ENCODE measurements at regions not wholly inside any gene's neighbourhood (a gene's known extent, or its start where the extent isn't known, plus 50 kb on each side); places are given as distances from the start of the nearest gene placed in this dataset.

- no peaks in the 10 kb centered on the region for H3K36me3 ChIP-seq (ENCODE audit: insufficient read depth, low read length)
- H3K4me1 Mint-ChIP-seq (ENCODE audit: low read depth, unreplicated experiment), result peaks cover 15% of the 10 kb centered on the region
- no peak overlapping the region for H3K4me3 Mint-ChIP-seq (ENCODE audit: unreplicated experiment)
- no peaks in the 10 kb centered on the region for H3K36me3 Mint-ChIP-seq (ENCODE audit: low read depth, unreplicated experiment)
- H3K9me3 ChIP-seq (ENCODE audit: insufficient read depth, low read depth, low read length), result no peaks in the 10 kb centered on the region
- H3K9ac ChIP-seq (ENCODE audit: low read length), result no peak overlapping the region
- no peak overlapping the region for H3K4me2 ChIP-seq (ENCODE audit: low read length)
- H2AFZ ChIP-seq (ENCODE audit: low read depth, low read length), result no peak overlapping the region
- DNase-seq (ENCODE audit: low read depth) (no peak), FAIRE-seq (no peak)
- no peak overlapping the region for H3K27ac ChIP-seq (ENCODE audit: low read depth, low read length)
- H3K4me3 ChIP-seq (ENCODE audit: insufficient read depth, low read depth, low read length), result no peak overlapping the region
- H3K27me3 ChIP-seq (ENCODE audit: insufficient read depth, low read length), result no peaks in the 10 kb centered on the region
- no peaks in the 10 kb centered on the region for H3K79me2 ChIP-seq (ENCODE audit: insufficient read depth, low read length)
- H3K27ac Mint-ChIP-seq (ENCODE audit: unreplicated experiment), result no peak overlapping the region
- H3K27me3 Mint-ChIP-seq (ENCODE audit: low read depth, unreplicated experiment), result peaks cover 2% of the 10 kb centered on the region
- peaks cover 5% of the 10 kb centered on the region for H3K9me3 Mint-ChIP-seq (ENCODE audit: unreplicated experiment)
- no peaks in the 10 kb centered on the region for H3K4me1 ChIP-seq (ENCODE audit: insufficient read depth, low read length)
- TF ChIP-seq EZH2 (IDR thresholded peaks at IDR 0.05; ENCODE audit: insufficient read depth, low read length) (no peak), CTCF (IDR thresholded peaks at IDR 0.05; ENCODE audit: insufficient read depth, low read depth, low read length) (no peak)
- no peaks in the 10 kb centered on the region for H4K20me1 ChIP-seq (ENCODE audit: insufficient read depth, low read length)
These were observed 302.2 kb downstream of the QKI start for GRCh38 chr6:163716690-163717089.

GRCh38 chr6:163715846-163716245 lies 301.3 kb downstream of the QKI start:
- Histone ChIP-seq H3K27ac (ENCODE audit: low read depth, low read length) (no peak overlapping the region), H3K4me2 (ENCODE audit: low read length) (no peak overlapping the region), H3K4me3 (ENCODE audit: insufficient read depth, low read depth, low read length) (no peak overlapping the region), H3K36me3 (ENCODE audit: insufficient read depth, low read length) (no peaks in the 10 kb centered on the region), H2AFZ (ENCODE audit: low read depth, low read length) (no peak overlapping the region), H3K79me2 (ENCODE audit: insufficient read depth, low read length) (no peaks in the 10 kb centered on the region), H3K27me3 (ENCODE audit: insufficient read depth, low read length) (no peaks in the 10 kb centered on the region), H3K4me1 (ENCODE audit: insufficient read depth, low read length) (no peaks in the 10 kb centered on the region), H4K20me1 (ENCODE audit: insufficient read depth, low read length) (no peaks in the 10 kb centered on the region), H3K9ac (ENCODE audit: low read length) (no peak overlapping the region), H3K9me3 (ENCODE audit: insufficient read depth, low read depth, low read length) (no peaks in the 10 kb centered on the region)
- no peak overlapping the region for H3K4me3 Mint-ChIP-seq (ENCODE audit: unreplicated experiment)
- peaks cover 5% of the 10 kb centered on the region for H3K9me3 Mint-ChIP-seq (ENCODE audit: unreplicated experiment)
- no peak for DNase-seq (ENCODE audit: low read depth)
- H3K27ac Mint-ChIP-seq (ENCODE audit: unreplicated experiment), result no peak overlapping the region
- no peaks in the 10 kb centered on the region for H3K36me3 Mint-ChIP-seq (ENCODE audit: low read depth, unreplicated experiment)
- no peak for FAIRE-seq
- TF ChIP-seq EZH2 (IDR thresholded peaks at IDR 0.05; ENCODE audit: insufficient read depth, low read length) (no peak), CTCF (IDR thresholded peaks at IDR 0.05; ENCODE audit: insufficient read depth, low read depth, low read length) (no peak)
- peaks cover 12% of the 10 kb centered on the region for H3K4me1 Mint-ChIP-seq (ENCODE audit: low read depth, unreplicated experiment)
- peaks cover 7% of the 10 kb centered on the region for H3K27me3 Mint-ChIP-seq (ENCODE audit: low read depth, unreplicated experiment)

GRCh38 chr6:163714179-163714578 lies 299.7 kb downstream of the QKI start:
- Mint-ChIP-seq H3K36me3 (ENCODE audit: low read depth, unreplicated experiment) (no peaks in the 10 kb centered on the region), H3K27ac (ENCODE audit: unreplicated experiment) (no peak overlapping the region)
- FAIRE-seq, result no peak

More at GRCh38 chr6:163714179-163714578, 299.7 kb downstream of the QKI start:
- H3K9ac ChIP-seq (ENCODE audit: low read length), result no peak overlapping the region
- Mint-ChIP-seq H3K27me3 (ENCODE audit: low read depth, unreplicated experiment) (peaks cover 7% of the 10 kb centered on the region), H3K4me3 (ENCODE audit: unreplicated experiment) (no peak overlapping the region), H3K9me3 (ENCODE audit: unreplicated experiment) (peaks cover 5% of the 10 kb centered on the region), H3K4me1 (ENCODE audit: low read depth, unreplicated experiment) (peaks cover 12% of the 10 kb centered on the region)
- H3K27ac ChIP-seq (ENCODE audit: low read depth, low read length), result no peak overlapping the region
- TF ChIP-seq EZH2 (IDR thresholded peaks at IDR 0.05; ENCODE audit: insufficient read depth, low read length) (no peak), CTCF (IDR thresholded peaks at IDR 0.05; ENCODE audit: insufficient read depth, low read depth, low read length) (no peak)
- no peak overlapping the region for H2AFZ ChIP-seq (ENCODE audit: low read depth, low read length)
- no peak for DNase-seq (ENCODE audit: low read depth)
- H3K4me3 ChIP-seq (ENCODE audit: insufficient read depth, low read depth, low read length), result no peak overlapping the region
- no peaks in the 10 kb centered on the region for H3K27me3 ChIP-seq (ENCODE audit: insufficient read depth, low read length)
- H3K9me3 ChIP-seq (ENCODE audit: insufficient read depth, low read depth, low read length), result no peaks in the 10 kb centered on the region
- no peaks in the 10 kb centered on the region for H4K20me1 ChIP-seq (ENCODE audit: insufficient read depth, low read length)
- H3K4me2 ChIP-seq (ENCODE audit: low read length), result no peak overlapping the region
- no peaks in the 10 kb centered on the region for H3K79me2 ChIP-seq (ENCODE audit: insufficient read depth, low read length)
- H3K4me1 ChIP-seq (ENCODE audit: insufficient read depth, low read length), result no peaks in the 10 kb centered on the region
- H3K36me3 ChIP-seq (ENCODE audit: insufficient read depth, low read length), result no peaks in the 10 kb centered on the region
